ENCODE measurements at regions not wholly inside any gene's neighbourhood (a gene's known extent, or its start where the extent isn't known, plus 50 kb on each side); places are given as distances from the start of the nearest gene placed in this dataset.

DNA sequence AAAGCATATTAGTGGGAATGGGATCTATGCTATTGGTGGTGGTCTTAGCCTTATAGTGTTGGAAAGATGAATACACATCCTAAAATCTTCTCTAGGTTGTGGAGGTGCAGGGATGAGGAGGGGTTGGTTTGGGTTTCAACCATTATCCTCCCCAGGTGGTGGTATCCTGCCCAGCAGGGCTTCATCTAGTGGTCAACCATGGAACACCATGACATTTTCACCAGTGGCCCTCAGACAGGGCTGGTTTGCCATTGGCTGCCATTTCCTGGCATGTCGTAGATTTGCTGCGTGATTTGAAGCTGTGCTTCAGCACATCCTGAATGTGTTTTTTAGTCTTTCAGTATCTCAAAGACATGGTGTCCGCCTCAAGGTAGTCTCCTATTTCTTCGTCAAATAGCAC lies 391.2 kb upstream of the HNRNPA3 start:
- H3K27me3 ChIP-seq (ENCODE audit: insufficient read depth, low read length): no peaks in the 10 kb centered on the region
- H3K4me1 ChIP-seq (ENCODE audit: insufficient read depth, low read length): no peaks in the 10 kb centered on the region
- TF ChIP-seq, protein P1, sequence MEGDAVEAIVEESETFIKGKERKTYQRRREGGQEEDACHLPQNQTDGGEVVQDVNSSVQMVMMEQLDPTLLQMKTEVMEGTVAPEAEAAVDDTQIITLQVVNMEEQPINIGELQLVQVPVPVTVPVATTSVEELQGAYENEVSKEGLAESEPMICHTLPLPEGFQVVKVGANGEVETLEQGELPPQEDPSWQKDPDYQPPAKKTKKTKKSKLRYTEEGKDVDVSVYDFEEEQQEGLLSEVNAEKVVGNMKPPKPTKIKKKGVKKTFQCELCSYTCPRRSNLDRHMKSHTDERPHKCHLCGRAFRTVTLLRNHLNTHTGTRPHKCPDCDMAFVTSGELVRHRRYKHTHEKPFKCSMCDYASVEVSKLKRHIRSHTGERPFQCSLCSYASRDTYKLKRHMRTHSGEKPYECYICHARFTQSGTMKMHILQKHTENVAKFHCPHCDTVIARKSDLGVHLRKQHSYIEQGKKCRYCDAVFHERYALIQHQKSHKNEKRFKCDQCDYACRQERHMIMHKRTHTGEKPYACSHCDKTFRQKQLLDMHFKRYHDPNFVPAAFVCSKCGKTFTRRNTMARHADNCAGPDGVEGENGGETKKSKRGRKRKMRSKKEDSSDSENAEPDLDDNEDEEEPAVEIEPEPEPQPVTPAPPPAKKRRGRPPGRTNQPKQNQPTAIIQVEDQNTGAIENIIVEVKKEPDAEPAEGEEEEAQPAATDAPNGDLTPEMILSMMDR (IDR thresholded peaks at IDR 0.05; ENCODE audit: extremely low read depth, low read depth, low read length): no peak
- no peaks in the 10 kb centered on the region for H3K9me3 ChIP-seq (ENCODE audit: low read depth, low read length)
- DNase-seq (ENCODE audit: insufficient read length, low spot score, missing footprints): no peak
- no peaks in the 10 kb centered on the region for H3K36me3 ChIP-seq (ENCODE audit: insufficient read depth, low read length)
- H3K79me2 ChIP-seq (ENCODE audit: insufficient read depth, low read length): no peaks in the 10 kb centered on the region
- no peaks in the 10 kb centered on the region for H4K20me1 ChIP-seq (ENCODE audit: insufficient read depth, low read length)
- no peak overlapping the region for H3K4me3 ChIP-seq (ENCODE audit: insufficient read depth, low read length)
- no peak overlapping the region for H3K4me2 ChIP-seq (ENCODE audit: insufficient read depth, low read length)
- H3K27ac ChIP-seq (ENCODE audit: low read depth, low read length): no peak overlapping the region
- no peak overlapping the region for H2AFZ ChIP-seq (ENCODE audit: low read length)

DNA sequence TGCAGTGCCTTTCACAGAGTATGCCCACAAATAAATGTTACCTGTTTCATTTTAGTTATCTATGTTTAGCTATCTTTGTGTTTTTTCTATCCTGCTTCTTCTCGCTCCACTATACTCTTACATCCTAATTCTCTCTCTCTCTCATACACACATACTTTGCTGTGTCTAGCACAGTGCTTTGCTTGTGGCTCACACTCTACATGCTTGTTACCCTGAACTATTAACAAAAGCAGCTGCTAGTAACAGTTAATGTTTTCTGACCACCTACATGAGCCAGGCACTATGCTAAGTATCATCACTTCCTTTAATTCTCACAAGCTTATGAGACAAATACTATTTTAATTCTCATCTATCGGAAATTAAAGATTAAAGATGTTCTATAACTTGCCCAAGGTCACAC lies 390.5 kb upstream of the HNRNPA3 start:
- no peak for DNase-seq (ENCODE audit: insufficient read length, low spot score, missing footprints)
- TF ChIP-seq, protein P1 (IDR thresholded peaks at IDR 0.05; ENCODE audit: extremely low read depth, low read depth, low read length): no peak
- no peak overlapping the region for H3K4me2 ChIP-seq (ENCODE audit: insufficient read depth, low read length)
- no peaks in the 10 kb centered on the region for H3K36me3 ChIP-seq (ENCODE audit: insufficient read depth, low read length)
- no peaks in the 10 kb centered on the region for H3K9me3 ChIP-seq (ENCODE audit: low read depth, low read length)
- no peak overlapping the region for H3K27ac ChIP-seq (ENCODE audit: low read depth, low read length)
- H3K4me3 ChIP-seq (ENCODE audit: insufficient read depth, low read length): no peak overlapping the region
- no peaks in the 10 kb centered on the region for H4K20me1 ChIP-seq (ENCODE audit: insufficient read depth, low read length)
- no peaks in the 10 kb centered on the region for H3K4me1 ChIP-seq (ENCODE audit: insufficient read depth, low read length)
- no peaks in the 10 kb centered on the region for H3K79me2 ChIP-seq (ENCODE audit: insufficient read depth, low read length)
- H3K27me3 ChIP-seq (ENCODE audit: insufficient read depth, low read length): no peaks in the 10 kb centered on the region
- no peak overlapping the region for H2AFZ ChIP-seq (ENCODE audit: low read length)

DNA sequence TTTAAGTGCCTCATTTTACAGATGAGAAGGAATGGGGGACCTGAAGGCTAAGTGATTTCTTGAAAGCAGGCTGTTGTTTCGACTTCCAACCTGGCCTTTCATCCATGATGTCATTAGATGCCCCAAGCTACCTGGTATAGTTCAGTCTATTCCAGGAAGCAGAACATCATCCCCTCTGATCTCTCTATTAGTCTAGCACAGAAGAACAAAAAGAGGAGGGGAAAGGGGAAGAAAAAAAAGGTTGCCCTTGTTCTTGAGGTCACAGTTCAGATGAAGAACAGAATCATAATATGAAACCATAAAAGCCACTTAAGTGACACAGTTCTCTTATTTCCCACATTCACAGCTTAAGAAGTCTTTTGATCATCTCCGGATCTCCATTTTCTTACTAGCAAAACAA lies 386.2 kb upstream of the HNRNPA3 start:
- no peak overlapping the region for H3K4me3 ChIP-seq (ENCODE audit: insufficient read depth, low read length)
- H4K20me1 ChIP-seq (ENCODE audit: insufficient read depth, low read length): no peaks in the 10 kb centered on the region
- H3K27ac ChIP-seq (ENCODE audit: low read depth, low read length): no peak overlapping the region
- no peaks in the 10 kb centered on the region for H3K9me3 ChIP-seq (ENCODE audit: low read depth, low read length)
- TF ChIP-seq, protein P1 (IDR thresholded peaks at IDR 0.05; ENCODE audit: extremely low read depth, low read depth, low read length): no peak
- H3K79me2 ChIP-seq (ENCODE audit: insufficient read depth, low read length): no peaks in the 10 kb centered on the region
- no peak overlapping the region for H2AFZ ChIP-seq (ENCODE audit: low read length)
- H3K4me2 ChIP-seq (ENCODE audit: insufficient read depth, low read length): no peak overlapping the region
- H3K4me1 ChIP-seq (ENCODE audit: insufficient read depth, low read length): no peaks in the 10 kb centered on the region
- no peaks in the 10 kb centered on the region for H3K36me3 ChIP-seq (ENCODE audit: insufficient read depth, low read length)
- H3K27me3 ChIP-seq (ENCODE audit: insufficient read depth, low read length): no peaks in the 10 kb centered on the region
- DNase-seq (ENCODE audit: insufficient read length, low spot score, missing footprints): no peak

- Histone ChIP-seq H3K27me3 (ENCODE audit: insufficient read depth, low read length) (no peaks in the 10 kb centered on the region), H3K4me3 (ENCODE audit: insufficient read depth, low read length) (no peak overlapping the region), H3K4me2 (ENCODE audit: insufficient read depth, low read length) (no peak overlapping the region), H4K20me1 (ENCODE audit: insufficient read depth, low read length) (no peaks in the 10 kb centered on the region), H3K36me3 (ENCODE audit: insufficient read depth, low read length) (no peaks in the 10 kb centered on the region), H3K9me3 (ENCODE audit: low read depth, low read length) (no peaks in the 10 kb centered on the region), H3K4me1 (ENCODE audit: insufficient read depth, low read length) (no peaks in the 10 kb centered on the region), H3K27ac (ENCODE audit: low read depth, low read length) (no peak overlapping the region), H3K79me2 (ENCODE audit: insufficient read depth, low read length) (no peaks in the 10 kb centered on the region), H2AFZ (ENCODE audit: low read length) (no peak overlapping the region)
- DNase-seq (ENCODE audit: insufficient read length, low spot score, missing footprints): no peak
- TF ChIP-seq, protein P1 (IDR thresholded peaks at IDR 0.05; ENCODE audit: extremely low read depth, low read depth, low read length): no peak
Measured at GRCh38 chr2:176826984-176827668, 385.5 kb upstream of the HNRNPA3 start.
